ENCODE measurements at regions not wholly inside any gene's neighbourhood (a gene's known extent, or its start where the extent isn't known, plus 50 kb on each side); places are given as distances from the start of the nearest gene placed in this dataset.

GRCh38 chr20:16158090-16158975, 414.9 kb downstream of the KIF16B start:
- Histone ChIP-seq H3K27ac (ENCODE audit: extremely low read depth, low read depth, low read length) (no peak overlapping the region), H2AFZ (ENCODE audit: low read depth, low read length) (no peak overlapping the region), H3K4me1 (replicated peaks in 1 of 2; ENCODE audit: control insufficient read depth in 2 of 2, insufficient read depth in 2 of 2, low read length in 2 of 2) (no peaks in the 10 kb centered on the region), H3K36me3 (ENCODE audit: control insufficient read depth, insufficient read depth, low read length) (no peaks in the 10 kb centered on the region), H3K27me3 (ENCODE audit: control insufficient read depth in 2 of 2, insufficient read depth in 2 of 2, low read length in 2 of 2) (no peaks in the 10 kb centered on the region), H3K79me2 (ENCODE audit: control insufficient read depth, insufficient read depth, low read length) (no peaks in the 10 kb centered on the region), H3K9me1 (ENCODE audit: control insufficient read depth, insufficient read depth, low read length) (no peaks in the 10 kb centered on the region), H3K9me3 (replicated peaks; ENCODE audit: control insufficient read depth, insufficient read depth, low read depth, low read length) (no peaks in the 10 kb centered on the region), H3K9ac (ENCODE audit: insufficient read depth in 1 of 2, low read depth in 2 of 2, low read length in 2 of 2) (no peak overlapping the region), H3K4me2 (ENCODE audit: insufficient read depth, low read length) (no peak overlapping the region), H3K4me3 (no peak overlapping the region), H4K20me1 (replicated peaks; ENCODE audit: control insufficient read depth, insufficient read depth, low read length) (no peaks in the 10 kb centered on the region)
- ChIA-PET CTCF (ENCODE audit: low intra/inter-chr PET ratio) (no interaction called here), POLR2A (interaction anchor here (0.7 kb wide), 1 partner anchor 21 kb away, joined by 3 read pairs; no protein-coding TSS in a partner anchor)
- FAIRE-seq, result no peak
- intact Hi-C loops (cut with micrococcal nuclease), result no loop called here
- in situ Hi-C loops (cut with MboI), result no loop called here
- 1% methylated on average over 11 of the region's 11 CpGs for WGBS (ENCODE audit: insufficient coverage, low coverage, missing lambda C conversion rate)
- ATAC-seq, result no peak
- BruUV-seq (replicated peaks), result no TSS peak
- TF ChIP-seq SIRT6 (IDR thresholded peaks at IDR 0.05; ENCODE audit: low read depth, low read length) (no peak), GATAD2A (IDR thresholded peaks at IDR 0.05) (no peak), CBX3 (IDR thresholded peaks at IDR 0.05; ENCODE audit: borderline replicate concordance in 1 of 2, low read length in 2 of 2) (no peak), NFE2L1 (tag; IDR thresholded peaks at IDR 0.05; ENCODE audit: borderline replicate concordance, low read depth) (no peak), HNRNPK (IDR thresholded peaks at IDR 0.05; ENCODE audit: low read depth, low read length, poor library complexity, severe bottlenecking) (no peak), ZNF23 (CRISPR knock-in tag; IDR thresholded peaks at IDR 0.05) (no peak), ZC3H8 (IDR thresholded peaks at IDR 0.05) (no peak), EZH2 (IDR thresholded peaks at IDR 0.05; ENCODE audit: borderline replicate concordance, low read depth, low read length) (no peak), CBX1 (IDR thresholded peaks at IDR 0.05; ENCODE audit: low read depth) (no peak), ZNF717 (CRISPR knock-in tag; IDR thresholded peaks at IDR 0.05) (no peak), ZC3H11A (IDR thresholded peaks at IDR 0.05; ENCODE audit: low read depth, low read length) (no peak), RBM14 (IDR thresholded peaks at IDR 0.05; ENCODE audit: borderline replicate concordance, insufficient read depth, low read depth, low read length) (no peak), ZFPM2 (CRISPR knock-in tag; IDR thresholded peaks at IDR 0.05) (no peak), YY1 (IDR thresholded peaks at IDR 0.05; ENCODE audit: borderline replicate concordance in 1 of 3, control insufficient read depth in 1 of 3, extremely low read depth in 1 of 3, insufficient read depth in 3 of 3, insufficient read length in 1 of 3, insufficient replicate concordance in 2 of 3, low read depth in 1 of 3, low read length in 2 of 3) (no peak)
- TF ChIP-seq, protein P1, sequence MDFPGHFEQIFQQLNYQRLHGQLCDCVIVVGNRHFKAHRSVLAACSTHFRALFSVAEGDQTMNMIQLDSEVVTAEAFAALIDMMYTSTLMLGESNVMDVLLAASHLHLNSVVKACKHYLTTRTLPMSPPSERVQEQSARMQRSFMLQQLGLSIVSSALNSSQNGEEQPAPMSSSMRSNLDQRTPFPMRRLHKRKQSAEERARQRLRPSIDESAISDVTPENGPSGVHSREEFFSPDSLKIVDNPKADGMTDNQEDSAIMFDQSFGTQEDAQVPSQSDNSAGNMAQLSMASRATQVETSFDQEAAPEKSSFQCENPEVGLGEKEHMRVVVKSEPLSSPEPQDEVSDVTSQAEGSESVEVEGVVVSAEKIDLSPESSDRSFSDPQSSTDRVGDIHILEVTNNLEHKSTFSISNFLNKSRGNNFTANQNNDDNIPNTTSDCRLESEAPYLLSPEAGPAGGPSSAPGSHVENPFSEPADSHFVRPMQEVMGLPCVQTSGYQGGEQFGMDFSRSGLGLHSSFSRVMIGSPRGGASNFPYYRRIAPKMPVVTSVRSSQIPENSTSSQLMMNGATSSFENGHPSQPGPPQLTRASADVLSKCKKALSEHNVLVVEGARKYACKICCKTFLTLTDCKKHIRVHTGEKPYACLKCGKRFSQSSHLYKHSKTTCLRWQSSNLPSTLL (IDR thresholded peaks at IDR 0.05), result no peak
- TF ChIP-seq, protein P2, sequence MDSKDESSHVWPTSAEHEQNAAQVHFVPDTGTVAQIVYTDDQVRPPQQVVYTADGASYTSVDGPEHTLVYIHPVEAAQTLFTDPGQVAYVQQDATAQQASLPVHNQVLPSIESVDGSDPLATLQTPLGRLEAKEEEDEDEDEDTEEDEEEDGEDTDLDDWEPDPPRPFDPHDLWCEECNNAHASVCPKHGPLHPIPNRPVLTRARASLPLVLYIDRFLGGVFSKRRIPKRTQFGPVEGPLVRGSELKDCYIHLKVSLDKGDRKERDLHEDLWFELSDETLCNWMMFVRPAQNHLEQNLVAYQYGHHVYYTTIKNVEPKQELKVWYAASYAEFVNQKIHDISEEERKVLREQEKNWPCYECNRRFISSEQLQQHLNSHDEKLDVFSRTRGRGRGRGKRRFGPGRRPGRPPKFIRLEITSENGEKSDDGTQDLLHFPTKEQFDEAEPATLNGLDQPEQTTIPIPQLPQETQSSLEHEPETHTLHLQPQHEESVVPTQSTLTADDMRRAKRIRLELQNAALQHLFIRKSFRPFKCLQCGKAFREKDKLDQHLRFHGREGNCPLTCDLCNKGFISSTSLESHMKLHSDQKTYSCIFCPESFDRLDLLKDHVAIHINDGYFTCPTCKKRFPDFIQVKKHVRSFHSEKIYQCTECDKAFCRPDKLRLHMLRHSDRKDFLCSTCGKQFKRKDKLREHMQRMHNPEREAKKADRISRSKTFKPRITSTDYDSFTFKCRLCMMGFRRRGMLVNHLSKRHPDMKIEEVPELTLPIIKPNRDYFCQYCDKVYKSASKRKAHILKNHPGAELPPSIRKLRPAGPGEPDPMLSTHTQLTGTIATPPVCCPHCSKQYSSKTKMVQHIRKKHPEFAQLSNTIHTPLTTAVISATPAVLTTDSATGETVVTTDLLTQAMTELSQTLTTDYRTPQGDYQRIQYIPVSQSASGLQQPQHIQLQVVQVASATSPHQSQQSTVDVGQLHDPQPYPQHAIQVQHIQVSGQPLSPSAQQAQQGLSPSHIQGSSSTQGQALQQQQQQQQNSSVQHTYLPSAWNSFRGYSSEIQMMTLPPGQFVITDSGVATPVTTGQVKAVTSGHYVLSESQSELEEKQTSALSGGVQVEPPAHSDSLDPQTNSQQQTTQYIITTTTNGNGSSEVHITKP (IDR thresholded peaks at IDR 0.05; ENCODE audit: partially characterized antibody), result no peak
- DNase-seq (ENCODE audit: extremely low read depth in 1 of 4, low spot score in 3 of 4), result no peak

All from K562 (cell line).